ENCODE measurements at regions not wholly inside any gene's neighbourhood (a gene's known extent, or its start where the extent isn't known, plus 50 kb on each side); places are given as distances from the start of the nearest gene placed in this dataset.

DNA sequence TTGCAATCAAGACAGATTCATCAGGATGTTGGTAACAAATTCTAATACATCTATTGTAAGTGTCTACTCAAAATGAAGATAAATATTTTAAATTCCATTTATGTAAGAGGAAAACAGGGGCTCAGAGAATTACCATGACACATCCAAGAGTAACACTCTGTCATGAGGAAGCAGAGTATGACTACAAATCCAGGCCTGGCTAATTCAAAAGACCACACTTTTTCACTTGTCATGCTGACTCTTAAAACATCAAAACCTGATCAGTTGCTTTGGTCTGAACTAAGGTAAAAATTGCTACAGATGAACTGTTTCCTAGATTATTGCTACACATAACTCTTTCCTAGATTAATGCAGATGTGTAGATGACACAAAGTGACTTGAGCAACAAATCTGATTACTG is 880.6 kb downstream of the TSN start:
- TF ChIP-seq EZH2 (IDR thresholded peaks at IDR 0.05; ENCODE audit: insufficient read depth, poor library complexity, severe bottlenecking), result no peak
- no peak for TF ChIP-seq EZH2phosphoT487 (IDR thresholded peaks at IDR 0.05; ENCODE audit: insufficient read depth, low read depth)
